ENCODE measurements at regions not wholly inside any gene's neighbourhood (a gene's known extent, or its start where the extent isn't known, plus 50 kb on each side); places are given as distances from the start of the nearest gene placed in this dataset.

GRCh38 chr6:33962246-33963027, 158.6 kb upstream of the MLN start:
- H3K27ac ChIP-seq (ENCODE audit: low read depth, low read length), result no peak overlapping the region
- no peaks in the 10 kb centered on the region for H4K20me1 ChIP-seq (ENCODE audit: control insufficient read depth, insufficient read depth, low read depth, low read length)
- no peaks in the 10 kb centered on the region for H3F3A ChIP-seq (ENCODE audit: control insufficient read depth, insufficient read depth)
- H3K9me3 ChIP-seq (ENCODE audit: control insufficient read depth, insufficient read depth, low read length), result no peaks in the 10 kb centered on the region
- no peaks in the 10 kb centered on the region for H3K36me3 ChIP-seq (ENCODE audit: control insufficient read depth, low read length)
- H3K4me3 ChIP-seq (ENCODE audit: low read length), result no peak overlapping the region
- TF ChIP-seq CTCF (IDR thresholded peaks at IDR 0.05; ENCODE audit: low read depth, low read length, poor library complexity, severe bottlenecking) (no peak), EZH2phosphoT487 (IDR thresholded peaks at IDR 0.05; ENCODE audit: borderline replicate concordance, low read length) (no peak)
- H3K4me2 ChIP-seq (ENCODE audit: low read length), result no peak overlapping the region
- H3K4me1 ChIP-seq (ENCODE audit: control insufficient read depth, low read length), result no peaks in the 10 kb centered on the region
- no peaks in the 10 kb centered on the region for H3K9me2 ChIP-seq (replicated peaks; ENCODE audit: control insufficient read depth, low read length)
- no peaks in the 10 kb centered on the region for H3K79me2 ChIP-seq (ENCODE audit: control insufficient read depth, low read length)
- peaks cover 8% of the 10 kb centered on the region; the same call in 1 of the 2 replicates for H3K27me3 ChIP-seq (ENCODE audit: control insufficient read depth, low read length)

- Histone ChIP-seq H3K4me3 (ENCODE audit: low read length) (no peak overlapping the region), H3K36me3 (ENCODE audit: control insufficient read depth, low read length) (no peaks in the 10 kb centered on the region), H3K27ac (ENCODE audit: low read depth, low read length) (no peak overlapping the region), H3K27me3 (ENCODE audit: control insufficient read depth, low read length) (peaks cover 4% of the 10 kb centered on the region; the same call in 1 of the 2 replicates), H3K4me1 (ENCODE audit: control insufficient read depth, low read length) (no peaks in the 10 kb centered on the region), H3K9me2 (replicated peaks; ENCODE audit: control insufficient read depth, low read length) (no peaks in the 10 kb centered on the region), H4K20me1 (ENCODE audit: control insufficient read depth, insufficient read depth, low read depth, low read length) (no peaks in the 10 kb centered on the region), H3K79me2 (ENCODE audit: control insufficient read depth, low read length) (no peaks in the 10 kb centered on the region), H3F3A (ENCODE audit: control insufficient read depth, insufficient read depth) (no peaks in the 10 kb centered on the region), H3K4me2 (ENCODE audit: low read length) (no peak overlapping the region), H3K9me3 (ENCODE audit: control insufficient read depth, insufficient read depth, low read length) (no peaks in the 10 kb centered on the region)
- TF ChIP-seq CTCF (IDR thresholded peaks at IDR 0.05; ENCODE audit: low read depth, low read length, poor library complexity, severe bottlenecking) (no peak), EZH2phosphoT487 (IDR thresholded peaks at IDR 0.05; ENCODE audit: borderline replicate concordance, low read length) (no peak)
Measured at GRCh38 chr6:33961691-33962090, 157.9 kb upstream of the MLN start.

GRCh38 chr6:33960345-33961313, 156.8 kb upstream of the MLN start:
- no peaks in the 10 kb centered on the region for H3F3A ChIP-seq (ENCODE audit: control insufficient read depth, insufficient read depth)
- H3K36me3 ChIP-seq (ENCODE audit: control insufficient read depth, low read length), result no peaks in the 10 kb centered on the region
- no peak overlapping the region for H3K27ac ChIP-seq (ENCODE audit: low read depth, low read length)
- no peaks in the 10 kb centered on the region for H3K9me2 ChIP-seq (replicated peaks; ENCODE audit: control insufficient read depth, low read length)
- no peak for TF ChIP-seq CTCF (IDR thresholded peaks at IDR 0.05; ENCODE audit: low read depth, low read length, poor library complexity, severe bottlenecking)
- no peak for TF ChIP-seq EZH2phosphoT487 (IDR thresholded peaks at IDR 0.05; ENCODE audit: borderline replicate concordance, low read length)
- H3K79me2 ChIP-seq (ENCODE audit: control insufficient read depth, low read length), result no peaks in the 10 kb centered on the region
- H4K20me1 ChIP-seq (ENCODE audit: control insufficient read depth, insufficient read depth, low read depth, low read length), result no peaks in the 10 kb centered on the region
- H3K9me3 ChIP-seq (ENCODE audit: control insufficient read depth, insufficient read depth, low read length), result no peaks in the 10 kb centered on the region
- no peaks in the 10 kb centered on the region for H3K4me1 ChIP-seq (ENCODE audit: control insufficient read depth, low read length)
- H3K27me3 ChIP-seq (ENCODE audit: control insufficient read depth, low read length), result no peaks in the 10 kb centered on the region; the same call in 1 of the 2 replicates
- no peak overlapping the region for H3K4me3 ChIP-seq (ENCODE audit: low read length)
- H3K4me2 ChIP-seq (ENCODE audit: low read length), result no peak overlapping the region
